NCI-H69 (cell line): ENCODE measurements at regions not wholly inside any gene's neighbourhood (a gene's known extent, or its start where the extent isn't known, plus 50 kb on each side); places are given as distances from the start of the nearest gene placed in this dataset.

Experiments used
- DNase-seq: peaks from one replicate; lab custom pipeline; 2025; lab: John Stamatoyannopoulos, UW

DNA sequence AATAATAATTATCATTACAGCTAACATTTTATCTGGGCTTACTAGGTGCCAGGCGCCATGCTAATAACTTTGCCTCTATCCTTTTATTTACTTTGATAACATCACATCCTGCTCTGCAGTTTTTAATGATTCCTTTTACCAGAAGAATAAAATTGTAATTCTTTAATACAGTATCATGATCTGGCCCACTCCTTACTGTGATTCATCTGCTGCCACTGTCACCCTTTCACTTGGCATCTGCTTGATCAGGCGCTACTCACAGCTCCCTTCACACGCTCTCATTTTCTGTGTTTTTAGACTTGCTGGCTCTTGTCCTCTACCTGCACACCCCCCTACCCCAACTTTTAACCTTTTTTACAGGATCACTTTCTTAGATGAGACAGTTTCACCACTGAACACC is 167.5 kb downstream of the NTMT2 start:
- DNase-seq, result no peak

DNA sequence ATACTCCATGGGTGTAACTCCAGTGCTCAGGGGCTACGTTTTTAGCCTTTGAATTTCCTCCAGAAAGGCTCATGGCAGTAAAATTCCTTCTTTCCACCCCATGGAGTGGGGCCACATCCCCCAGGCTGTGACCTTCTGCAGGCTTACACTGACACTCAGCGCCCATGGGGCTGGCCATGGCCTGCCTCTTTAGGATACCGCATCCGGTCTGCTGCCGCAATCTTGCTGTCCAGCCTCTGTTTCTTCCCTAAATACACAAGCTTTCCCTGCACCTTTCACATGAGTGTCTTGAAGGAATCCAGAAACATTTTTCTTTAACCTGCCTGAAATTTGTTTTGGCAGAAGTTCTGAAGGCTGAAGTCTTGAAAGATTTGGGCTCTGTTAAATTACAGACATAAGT is 170.5 kb downstream of the NTMT2 start:
- no peak for DNase-seq

DNA sequence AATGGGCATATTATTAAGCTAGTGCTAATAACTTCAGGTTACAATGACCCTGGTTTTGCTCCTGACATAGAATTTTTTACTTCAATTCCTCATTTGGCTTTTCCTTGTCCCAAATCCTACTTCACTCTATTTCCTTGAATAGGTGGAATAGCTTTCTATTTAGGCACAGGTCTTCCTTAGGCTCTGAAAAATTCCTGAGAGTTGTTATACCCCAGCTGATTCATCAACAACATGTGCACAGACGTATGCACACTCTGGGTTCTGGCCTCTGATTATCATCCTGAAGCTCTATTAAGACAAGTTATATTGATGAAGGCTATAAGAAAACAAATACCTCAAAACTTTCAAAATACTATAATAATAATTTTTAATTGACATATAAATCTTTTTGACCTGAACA is 172.4 kb downstream of the NTMT2 start:
- no peak for DNase-seq

DNA sequence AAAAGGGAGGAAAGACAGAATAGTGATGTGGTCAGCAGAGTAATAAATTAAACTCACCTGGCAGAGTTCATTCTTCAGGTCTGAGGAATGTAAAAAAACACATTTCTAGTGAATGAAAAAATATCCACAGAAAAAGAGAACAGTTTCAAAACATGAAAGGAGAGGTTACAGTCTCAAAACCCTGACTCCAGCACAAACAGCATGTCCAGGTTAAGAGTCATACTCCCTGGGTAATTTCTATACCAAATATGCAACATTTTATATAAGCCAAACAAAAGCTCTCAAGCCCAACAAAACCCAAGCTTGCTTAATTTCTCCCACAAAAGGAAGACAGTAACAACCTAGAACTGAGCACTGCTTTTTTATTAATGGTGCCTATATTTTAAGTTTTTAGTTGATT is 173.0 kb downstream of the NTMT2 start:
- DNase-seq, result no peak

DNA sequence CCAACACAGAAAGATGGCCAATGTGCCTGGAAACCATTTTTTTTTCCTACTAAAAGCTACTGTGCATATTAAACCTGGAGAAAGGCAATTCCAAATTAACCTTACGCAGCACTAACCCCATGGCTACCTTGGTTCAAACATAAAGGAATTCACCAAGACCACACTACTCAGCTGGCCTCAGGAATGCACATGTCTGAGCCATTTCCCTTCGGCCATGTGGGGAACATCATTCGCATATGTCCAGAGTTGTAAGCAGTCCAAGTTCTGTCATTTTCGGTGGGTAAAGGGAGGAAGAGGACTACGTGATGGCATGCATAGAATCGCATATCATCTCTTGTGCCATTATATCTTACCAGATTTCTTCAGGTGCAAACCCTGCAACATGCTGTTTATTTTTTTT is 175.4 kb downstream of the NTMT2 start:
- no peak for DNase-seq

DNA sequence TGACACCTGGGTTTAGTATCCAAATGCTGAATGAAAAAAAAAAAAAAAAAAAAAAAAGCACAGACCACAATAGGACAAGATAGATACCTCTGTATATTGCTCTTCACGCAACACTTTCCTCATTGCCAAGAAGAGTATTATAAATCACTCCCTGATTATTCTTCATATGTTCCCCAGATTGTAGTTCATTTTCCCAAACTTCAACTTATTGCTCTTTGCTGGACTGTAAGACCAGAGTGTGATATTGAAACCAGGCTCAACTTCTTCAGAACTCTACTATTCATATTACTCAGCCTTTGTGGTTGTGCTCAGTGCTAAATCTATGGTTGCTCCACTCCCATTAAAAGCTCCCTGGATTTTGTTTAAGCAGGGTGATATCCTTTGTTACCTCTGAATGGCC is 180.4 kb downstream of the NTMT2 start:
- no peak for DNase-seq

DNA sequence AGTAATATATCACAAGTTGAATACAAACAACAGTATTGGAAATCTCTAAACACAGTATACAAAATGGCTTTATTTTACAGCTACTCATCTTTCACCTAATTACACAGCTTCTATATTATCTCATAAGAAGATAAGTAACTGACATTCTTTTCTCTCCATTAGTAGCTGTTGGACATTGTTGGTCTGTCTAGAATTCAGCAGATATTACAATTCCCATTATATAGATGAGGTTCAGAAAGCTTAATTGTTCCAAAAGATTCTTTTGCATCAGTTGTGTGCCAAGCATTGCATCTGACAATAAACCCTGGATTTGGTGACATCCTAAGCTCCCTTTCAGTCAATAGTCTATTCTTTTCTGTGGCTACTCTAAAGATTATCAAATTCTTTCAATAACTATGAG is 187.0 kb downstream of the NTMT2 start:
- no peak for DNase-seq

DNA sequence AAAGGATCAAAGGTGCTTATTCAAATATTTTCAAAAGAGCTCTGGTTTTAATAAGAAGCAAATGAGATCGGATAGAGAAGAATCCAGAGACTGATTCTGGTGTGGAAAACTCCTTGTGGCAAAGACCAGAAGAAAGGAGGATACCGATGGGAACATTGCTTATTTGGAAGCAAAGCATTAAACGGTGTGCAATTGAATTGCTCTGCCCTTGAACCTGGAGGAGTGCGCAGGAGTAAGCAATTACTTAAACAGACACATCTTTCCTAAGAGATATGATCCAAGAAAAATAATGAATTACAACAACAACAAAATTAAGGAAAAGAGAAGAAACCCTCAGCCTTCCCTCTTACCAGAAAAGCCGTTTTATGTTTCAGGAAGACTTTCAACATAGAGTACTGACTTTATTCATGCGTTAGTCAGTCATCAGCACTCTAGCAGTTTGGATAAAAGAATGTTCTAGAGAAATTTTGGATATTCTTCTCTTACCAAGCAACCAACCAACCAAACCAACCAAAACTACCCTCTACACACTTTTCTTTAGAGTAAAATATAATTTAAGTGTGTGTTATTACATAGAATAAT is 191.7 kb downstream of the NTMT2 start:
- DNase-seq, result no peak

DNA sequence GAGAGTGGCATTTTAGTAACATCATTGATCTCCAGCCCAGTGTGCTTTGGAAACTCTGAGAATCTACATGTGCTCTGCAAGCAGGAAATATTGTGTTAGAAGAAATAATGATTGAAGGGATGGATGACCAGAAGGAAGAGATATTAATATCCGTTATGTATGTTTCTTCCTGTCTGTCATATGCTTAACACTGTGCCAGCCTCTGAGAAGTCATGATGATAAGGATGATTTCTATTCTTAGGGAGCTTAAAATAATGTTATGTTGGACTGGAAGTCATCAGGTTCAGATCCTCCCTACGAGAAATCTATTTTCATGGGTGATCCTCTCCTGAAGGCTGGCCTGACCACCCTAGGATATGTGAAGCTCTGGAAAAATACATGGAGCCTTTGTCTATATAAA is 192.4 kb upstream of the GORAB start:
- no peak for DNase-seq

DNA sequence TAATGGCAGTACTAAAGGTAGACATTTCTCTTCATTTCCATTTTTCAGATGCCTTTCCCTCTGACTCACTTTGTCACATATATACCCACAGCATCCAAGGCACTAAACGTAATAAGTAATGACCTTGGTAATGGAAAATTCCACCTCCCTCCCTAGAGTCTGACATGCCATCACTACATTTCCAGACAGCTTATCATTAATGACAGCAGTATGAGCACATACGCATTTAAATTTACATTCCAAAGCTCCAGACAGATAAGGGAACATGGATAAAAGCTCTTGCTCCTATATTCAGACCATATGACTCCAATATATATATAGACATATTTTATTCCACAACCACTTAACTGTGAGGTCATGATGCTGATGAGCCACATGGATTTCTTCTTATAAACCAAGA is 191.7 kb upstream of the GORAB start:
- DNase-seq, result no peak

DNA sequence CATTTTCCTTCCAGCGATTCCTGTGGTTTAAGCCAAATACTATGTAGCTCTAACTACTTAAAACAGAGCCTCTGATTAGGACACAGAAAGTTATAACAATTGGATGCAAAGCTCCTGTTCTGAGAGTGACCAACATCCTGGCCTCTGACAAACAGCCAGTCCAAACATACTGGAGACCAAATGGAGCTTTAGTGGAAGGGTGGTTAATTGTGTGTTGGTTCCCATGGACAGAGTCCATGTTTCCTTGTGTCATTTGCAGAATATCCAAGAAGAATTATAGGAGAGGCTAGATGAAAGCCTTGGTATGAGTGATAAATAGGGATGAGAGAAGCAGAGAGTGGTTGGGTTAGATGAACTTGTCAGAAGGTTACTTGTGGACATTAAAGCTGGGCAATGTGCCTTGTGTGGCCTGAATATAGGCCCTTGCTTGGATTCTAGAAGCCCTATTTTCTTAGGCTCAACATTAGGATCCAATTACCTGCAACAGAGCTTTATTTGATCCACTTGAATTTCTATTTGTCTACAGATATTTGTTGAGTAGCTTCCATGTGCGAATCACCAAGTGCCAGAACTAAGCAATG is 180.5 kb upstream of the GORAB start:
- DNase-seq, result no peak

DNA sequence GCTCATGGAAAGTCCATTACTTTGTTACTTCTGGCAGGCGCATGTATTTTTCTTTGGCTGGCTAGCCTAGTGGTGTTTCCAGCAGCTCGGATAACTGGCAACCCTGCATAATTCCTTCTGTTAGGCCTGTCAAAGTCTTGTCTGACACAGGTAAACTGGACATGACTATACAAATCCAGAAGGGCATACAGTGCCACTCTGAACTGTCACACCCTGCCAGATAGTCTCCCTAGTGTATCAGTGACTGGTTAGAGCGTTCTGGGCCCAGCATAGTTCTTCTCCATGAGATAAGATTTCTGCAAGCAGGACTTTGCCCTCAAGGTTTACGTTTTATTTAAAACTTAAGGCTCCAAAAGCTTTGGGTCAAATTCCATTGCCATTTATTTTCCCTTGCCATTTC is 177.7 kb upstream of the GORAB start:
- no peak for DNase-seq

DNA sequence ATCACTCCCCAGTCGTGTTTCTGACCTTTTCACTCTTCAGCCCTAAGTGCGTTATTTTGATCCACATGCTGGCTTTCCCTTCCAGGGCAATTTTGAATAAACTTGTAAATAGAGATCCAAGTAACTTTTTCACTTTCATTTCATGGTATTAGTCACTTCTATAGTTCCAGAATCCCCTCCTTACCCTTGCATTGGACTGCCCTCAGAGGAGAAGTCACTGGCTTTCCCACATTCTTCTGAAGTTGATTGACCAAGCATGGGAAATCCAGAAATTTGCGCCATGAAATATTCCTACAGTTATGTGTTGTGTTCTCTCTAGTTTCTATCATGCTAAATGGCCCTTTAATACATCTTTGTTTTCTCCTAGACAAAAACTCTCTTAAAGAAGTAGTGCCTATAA is 177.3 kb upstream of the GORAB start:
- DNase-seq, result no peak

DNA sequence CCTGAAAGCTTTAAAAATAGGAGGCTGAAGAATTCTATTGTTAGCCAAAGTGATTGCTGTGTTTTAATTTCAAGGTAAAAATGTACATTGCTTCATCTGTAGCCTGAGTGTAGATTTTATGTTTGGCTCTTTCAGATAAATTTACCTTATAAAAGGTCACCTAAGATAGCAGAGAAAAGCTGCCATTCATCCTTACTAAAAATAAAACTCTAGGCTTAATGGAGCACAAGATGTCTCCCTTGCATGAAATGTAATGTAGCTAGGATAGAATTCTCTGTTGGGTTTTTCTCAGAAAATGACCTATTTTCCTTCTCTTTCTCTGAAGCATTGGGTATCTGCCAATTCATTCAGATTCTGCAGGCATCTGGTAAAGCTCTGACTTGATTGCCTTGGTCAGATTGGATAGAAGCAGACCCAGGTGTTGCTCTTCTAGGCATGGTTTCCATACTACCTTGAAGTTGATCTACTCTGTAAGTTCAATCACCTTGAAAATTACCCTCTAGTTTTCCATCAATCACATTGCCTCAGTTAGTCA is 176.6 kb upstream of the GORAB start:
- no peak for DNase-seq

DNA sequence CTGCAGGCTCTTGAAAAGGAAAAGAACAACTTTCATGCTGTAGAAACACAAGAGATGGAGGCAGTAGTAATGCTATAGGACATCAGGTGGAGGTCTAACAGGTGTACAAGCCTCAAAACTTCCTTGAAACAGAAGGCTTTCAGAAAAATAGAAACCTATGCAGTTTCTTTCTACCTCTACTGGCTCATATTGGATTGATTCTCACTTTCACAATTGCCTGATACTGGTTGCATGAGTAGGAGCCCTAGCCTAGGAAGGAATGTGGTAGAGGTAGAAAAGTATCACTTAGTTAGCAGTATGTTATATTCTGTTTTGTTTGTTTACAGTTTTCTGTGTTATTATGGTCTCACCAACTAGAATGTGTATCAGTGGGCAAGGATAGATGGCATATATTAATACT is 175.4 kb upstream of the GORAB start:
- no peak for DNase-seq

DNA sequence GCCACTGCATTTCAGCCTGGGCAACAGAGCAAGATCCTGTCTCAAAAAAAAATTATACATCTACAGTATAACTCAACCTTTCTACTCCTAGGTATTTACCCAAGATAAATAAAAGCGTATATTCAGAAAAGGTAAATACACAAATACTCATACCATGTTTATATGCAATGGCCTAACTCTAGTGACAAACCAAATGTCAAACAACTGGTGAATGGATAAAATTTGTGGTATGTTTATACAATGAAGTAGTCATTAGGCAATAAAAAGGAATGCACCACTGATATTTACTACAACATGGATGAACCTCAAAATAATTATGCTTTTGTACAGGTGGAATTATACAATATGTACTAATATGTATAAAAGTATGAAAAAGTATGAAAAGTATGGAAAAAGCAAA is 174.2 kb upstream of the GORAB start:
- no peak for DNase-seq

DNA sequence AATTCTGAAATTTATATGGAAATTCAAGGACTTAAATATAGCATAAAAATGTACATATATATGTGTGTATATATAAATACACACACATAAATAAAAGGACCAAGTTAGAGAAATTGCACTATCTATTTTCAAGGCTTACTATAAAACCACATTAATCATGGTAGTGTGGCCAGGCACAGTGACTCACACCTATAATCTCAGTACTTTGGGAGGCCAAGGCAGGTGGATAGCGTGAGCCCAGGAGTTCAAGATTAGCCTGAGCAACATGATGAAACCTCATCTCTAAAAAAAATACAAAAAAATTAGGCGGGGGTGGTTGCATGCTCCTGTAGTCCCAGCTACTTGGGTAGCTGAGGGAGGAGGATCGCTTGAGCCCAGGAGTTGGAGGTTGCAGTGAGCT is 171.4 kb upstream of the GORAB start:
- no peak for DNase-seq

DNA sequence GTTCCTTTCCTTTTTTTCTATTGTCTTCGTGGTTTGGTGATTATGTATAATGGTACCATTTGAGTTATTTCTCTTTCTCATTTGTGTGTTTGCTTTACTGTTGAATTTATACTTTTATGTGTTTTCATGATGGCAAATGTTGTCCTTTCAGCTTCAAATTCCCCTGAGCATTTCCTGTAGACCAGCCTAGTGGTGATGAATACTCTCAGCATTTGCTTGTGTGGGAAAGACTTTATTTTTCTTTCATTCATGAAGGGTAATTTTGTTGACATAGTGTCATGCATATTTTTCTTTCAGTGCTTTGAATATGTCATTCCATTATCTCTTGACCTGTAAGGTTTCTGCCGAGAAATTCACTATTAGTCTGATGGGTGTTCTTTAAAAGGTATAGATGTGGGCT is 166.6 kb upstream of the GORAB start:
- no peak for DNase-seq

DNA sequence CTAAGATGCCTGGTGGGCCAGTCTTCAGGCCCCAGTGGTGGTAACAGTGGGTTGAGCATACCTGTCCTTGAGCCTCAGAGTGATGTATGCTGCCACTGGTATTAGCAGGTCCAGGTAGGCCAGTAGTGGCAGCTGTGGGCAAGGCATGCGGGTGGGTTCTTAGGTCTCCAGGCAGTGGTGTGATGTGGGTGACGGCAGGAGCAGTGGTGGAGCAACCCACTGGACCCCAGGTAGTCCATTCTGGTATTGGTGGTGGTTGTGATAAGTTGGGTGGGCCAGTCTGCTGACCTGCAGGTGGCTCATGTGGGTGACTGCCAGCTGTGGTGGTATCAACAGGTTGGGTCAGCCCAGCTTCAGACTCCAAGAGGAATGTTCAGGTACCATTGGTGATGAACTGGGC is 165.0 kb upstream of the GORAB start:
- no peak for DNase-seq

DNA sequence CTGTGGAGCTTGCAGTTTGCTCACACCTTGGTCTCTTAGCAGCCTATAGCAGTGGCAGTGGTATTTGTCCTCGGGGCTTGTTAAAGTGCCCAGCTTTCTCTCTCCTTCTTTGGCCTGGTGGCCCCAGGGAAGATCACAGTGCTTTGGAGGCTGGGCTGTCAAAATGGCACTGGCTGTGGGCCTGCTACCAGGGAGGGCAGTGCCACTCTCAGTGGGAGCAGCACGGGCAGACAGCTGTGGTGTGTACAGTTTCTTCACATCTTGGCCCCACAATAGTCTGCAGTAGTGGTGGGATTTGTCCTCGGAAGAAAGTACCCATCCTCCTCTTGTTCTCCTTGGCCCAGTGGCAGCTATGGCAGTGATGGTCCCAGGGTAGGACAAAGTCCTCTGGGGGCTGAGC is 164.4 kb upstream of the GORAB start:
- no peak for DNase-seq

DNA sequence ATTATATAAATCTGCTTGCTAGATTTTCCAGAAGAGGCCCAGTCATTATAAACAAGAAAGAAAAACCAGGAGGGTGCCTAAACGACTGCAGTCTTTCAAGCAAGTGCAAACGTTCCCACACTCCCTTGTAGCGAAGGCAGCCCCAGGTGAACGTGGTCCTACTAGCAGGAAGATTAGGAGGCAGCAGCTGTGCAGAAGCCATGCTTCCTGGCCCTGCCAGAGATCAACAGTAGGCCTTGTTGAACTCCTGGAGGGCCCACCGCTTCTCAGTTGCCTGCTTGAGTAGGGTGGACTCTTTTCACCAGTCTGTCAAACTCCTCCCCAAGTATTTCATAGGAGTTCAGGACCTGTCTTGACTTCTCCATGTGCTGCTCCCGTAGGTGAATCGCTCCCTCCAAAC is 163.0 kb upstream of the GORAB start:
- DNase-seq, result no peak

DNA sequence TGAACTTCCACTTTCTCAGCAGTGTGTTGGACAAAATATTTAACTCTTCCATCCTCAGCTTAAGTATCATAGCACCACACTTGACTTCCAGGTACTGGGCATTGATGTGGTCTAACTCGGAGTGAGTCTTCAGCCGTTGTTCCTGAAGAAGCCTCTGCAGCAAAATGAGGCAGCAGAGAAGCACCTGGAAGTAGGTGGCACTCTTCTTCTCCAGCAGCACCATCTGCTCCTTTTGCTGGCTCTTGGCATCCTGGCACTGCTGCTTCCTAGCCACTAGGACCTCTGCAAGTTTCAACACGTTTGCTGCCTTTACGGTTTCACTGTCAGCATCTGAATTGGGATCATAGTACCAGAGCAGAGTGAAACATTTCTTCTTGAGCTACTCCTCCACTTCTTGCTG is 162.5 kb upstream of the GORAB start:
- DNase-seq, result no peak

DNA sequence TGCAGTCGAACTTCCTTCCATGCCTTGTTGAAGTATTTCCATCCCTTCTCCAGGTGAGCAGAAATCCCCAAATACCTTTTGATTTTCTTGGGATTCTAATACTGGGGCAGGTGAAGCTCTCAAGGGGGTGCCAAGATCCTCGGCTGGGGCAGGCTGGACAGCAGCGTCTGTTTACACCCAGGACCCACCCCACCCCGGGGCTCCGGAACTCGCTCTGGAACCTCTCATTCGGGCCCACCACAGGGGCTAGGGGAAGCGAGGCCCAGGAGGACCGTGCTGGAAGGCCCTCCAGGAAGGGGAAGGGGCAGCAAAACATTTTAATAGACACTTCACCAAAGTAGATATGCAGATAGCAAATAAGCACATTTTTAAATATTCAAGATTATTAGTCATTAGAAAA is 161.9 kb upstream of the GORAB start:
- DNase-seq, result no peak

DNA sequence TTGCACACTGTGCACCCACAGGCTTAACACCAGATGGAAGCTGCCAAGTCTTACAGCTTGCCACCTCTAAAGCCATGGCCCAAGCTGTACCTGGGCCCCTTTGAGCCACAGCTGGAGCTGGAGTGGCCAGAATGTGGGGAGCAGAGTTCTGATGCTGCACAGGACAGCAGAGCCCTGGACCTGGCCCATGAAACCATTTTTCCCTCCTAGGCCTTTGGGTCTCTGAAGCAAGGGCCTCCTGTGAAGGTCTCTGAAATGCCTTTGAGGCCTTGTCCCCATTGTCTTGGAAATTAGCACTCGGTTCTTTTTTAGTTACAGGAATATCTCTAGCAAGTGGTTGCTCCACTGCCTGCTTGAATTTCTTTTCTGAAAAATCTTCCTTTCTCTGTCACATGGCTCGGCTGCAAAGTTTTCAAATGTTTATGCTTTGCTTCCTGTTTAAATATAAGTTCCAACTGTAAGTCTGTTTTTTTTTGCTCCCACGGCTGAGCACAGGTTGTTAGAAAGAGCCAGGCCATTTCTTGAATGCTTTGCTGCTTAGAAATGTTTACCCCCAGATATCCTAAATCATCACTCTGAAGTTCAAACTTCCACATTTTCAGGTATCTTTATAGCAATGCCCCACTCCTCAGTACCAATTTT is 156.8 kb upstream of the GORAB start:
- DNase-seq, result no peak
